NCI-H446 (cell line): ENCODE measurements at regions not wholly inside any gene's neighbourhood (a gene's known extent, or its start where the extent isn't known, plus 50 kb on each side); places are given as distances from the start of the nearest gene placed in this dataset.
A peak's percentile ranks its signal among the peaks of the same experiment; 100 is the strongest.

Experiments
- DNase-seq, 2 experiments: peaks; one replicate each; lab custom pipeline; 2025; lab: John Stamatoyannopoulos, UW

- no peak for DNase-seq
Measured at GRCh38 chr3:20914310-20914709, 728.3 kb upstream of the SGO1 start.

GRCh38 chr3:20912406-20912805, 726.4 kb upstream of the SGO1 start:
- no peak for DNase-seq

GRCh38 chr3:20909511-20909910, 723.5 kb upstream of the SGO1 start:
- DNase-seq, result no peak

- no peak for DNase-seq
Measured at GRCh38 chr3:20905210-20905805, 719.3 kb upstream of the SGO1 start.

- DNase-seq, result no peak
Measured at GRCh38 chr3:20904671-20905070, 718.7 kb upstream of the SGO1 start.

- DNase-seq, result no peak
Measured at GRCh38 chr3:20898962-20899361, 713.0 kb upstream of the SGO1 start.

GRCh38 chr3:20890111-20890519, 704.1 kb upstream of the SGO1 start:
- peak in 1 of 2 experiments; percentile 52 for DNase-seq

- no peak for DNase-seq
Measured at GRCh38 chr3:20878691-20879090, 692.7 kb upstream of the SGO1 start.

- no peak for DNase-seq
Measured at GRCh38 chr3:20873235-20873634, 687.2 kb upstream of the SGO1 start.

GRCh38 chr3:20870106-20870899, 684.3 kb upstream of the SGO1 start:
- DNase-seq, result no peak

- DNase-seq, result no peak
Measured at GRCh38 chr3:20865803-20866202, 679.8 kb upstream of the SGO1 start.

- no peak for DNase-seq
Measured at GRCh38 chr3:20861454-20861853, 675.4 kb upstream of the SGO1 start.

GRCh38 chr3:20857636-20858035, 671.6 kb upstream of the SGO1 start:
- no peak for DNase-seq

GRCh38 chr3:20853890-20854289, 667.9 kb upstream of the SGO1 start:
- DNase-seq, result no peak

- DNase-seq, result no peak
Measured at GRCh38 chr3:20852712-20853111, 666.7 kb upstream of the SGO1 start.

- DNase-seq, result no peak
Measured at GRCh38 chr3:20849975-20850374, 664.0 kb upstream of the SGO1 start.

GRCh38 chr3:20846832-20847231, 660.8 kb upstream of the SGO1 start:
- DNase-seq, result peak in 1 of 2 experiments; percentile 41

GRCh38 chr3:20846066-20846465, 660.1 kb upstream of the SGO1 start:
- peak; percentile 16 to 73 for DNase-seq

GRCh38 chr3:20844851-20845250, 658.8 kb upstream of the SGO1 start:
- DNase-seq, result no peak

- DNase-seq, result no peak
Measured at GRCh38 chr3:20842594-20843436, 656.8 kb upstream of the SGO1 start.

GRCh38 chr3:20842002-20842401, 656.0 kb upstream of the SGO1 start:
- DNase-seq, result no peak

GRCh38 chr3:20837676-20838302, 651.8 kb upstream of the SGO1 start:
- peak; percentile 74 to 88 for DNase-seq
